Liver (tissue), 3 donors: ENCODE measurements at regions not wholly inside any gene's neighbourhood (a gene's known extent, or its start where the extent isn't known, plus 50 kb on each side); places are given as distances from the start of the nearest gene placed in this dataset.

ENCODE experiments used
- CTCF ChIP-seq: fragments of 150-350 bp; IDR thresholded peaks from 2 replicates; pipeline ENCODE4 v1.5.1; 2017; ENCODE audit warnings: improper control_type of control experiment, low read depth, low read length; ENCODE audit not compliant: missing input control
- RAD21 ChIP-seq, 2 donors: IDR thresholded peaks; 2 replicates each; pipeline ENCODE4 v1.6.1; 2016; ENCODE audit warnings: antibody characterized with exemption in 2 of 2, mild to moderate bottlenecking in 2 of 2
- RXRA ChIP-seq, 2 donors: IDR thresholded peaks; 2 replicates each; pipeline ENCODE4 v1.6.1; 2017 to 2018; ENCODE audit warnings: antibody characterized with exemption in 2 of 2, mild to moderate bottlenecking in 1 of 2
- TAF1 ChIP-seq: conservative IDR thresholded peaks from 2 replicates; pipeline ENCODE4 v1.6.1; 2016; ENCODE audit warnings: antibody characterized with exemption, mild to moderate bottlenecking
- TF ChIP-seq, protein P1 (sequence below): IDR thresholded peaks from 2 replicates; pipeline ENCODE4 v1.6.1; 2016; ENCODE audit warnings: antibody characterized with exemption
- donor health status: healthy.
- donor health status: healthy.

DNA sequence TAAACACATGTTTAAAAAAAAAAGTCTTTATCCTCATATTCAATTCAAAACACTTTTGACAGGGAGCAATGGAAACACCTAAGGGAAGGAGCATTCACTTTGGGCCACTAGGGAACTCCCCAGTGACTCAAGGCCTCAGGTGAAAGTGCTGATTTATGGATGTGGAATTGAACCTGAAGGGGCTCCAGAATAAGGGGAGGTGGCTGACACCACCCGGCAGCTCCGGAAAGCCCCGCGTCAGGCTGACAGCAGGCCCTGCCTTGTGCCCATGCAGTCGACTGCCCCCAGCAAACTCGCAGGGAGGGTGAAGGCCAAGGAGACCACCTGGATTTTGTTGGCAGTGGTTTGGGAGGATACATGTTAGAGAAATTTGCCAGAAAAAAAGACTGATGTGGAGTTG, 275.3 kb upstream of the NCKAP5 start:
- no peak for TF ChIP-seq CTCF
- TF ChIP-seq RXRA (IDR thresholded peaks at IDR 0.05), result no peak
- TF ChIP-seq RAD21 (IDR thresholded peaks at IDR 0.05), result no peak
- TF ChIP-seq TAF1, result no peak
- TF ChIP-seq, protein P1, sequence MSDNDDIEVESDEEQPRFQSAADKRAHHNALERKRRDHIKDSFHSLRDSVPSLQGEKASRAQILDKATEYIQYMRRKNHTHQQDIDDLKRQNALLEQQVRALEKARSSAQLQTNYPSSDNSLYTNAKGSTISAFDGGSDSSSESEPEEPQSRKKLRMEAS, result no peak
